IMR-90 (cell line): ENCODE measurements at regions not wholly inside any gene's neighbourhood (a gene's known extent, or its start where the extent isn't known, plus 50 kb on each side); places are given as distances from the start of the nearest gene placed in this dataset.

ENCODE experiments used
- ATAC-seq: fragments of 200-7000 bp; cut with Tn5 transposase; 2 replicates; pipeline ENCODE4 v1.9.1; 2020; ENCODE audit warnings: low read depth, mild to moderate bottlenecking, moderate library complexity
- BruUV-seq: library from RNA; stranded (reverse); fragments of 400-500 nt; replicated peaks from 2 replicates; lab custom pipeline; 2021; lab: Mats Ljungman, UMichigan
- CTCF ChIA-PET: fragments of 300-600 bp; formaldehyde crosslinking; extraction: SDS; loops from one replicate; lab custom pipeline; 2021; ENCODE audit warnings: antibody characterized with exemption; lab: Yijun Ruan, JAX
- POLR2A ChIA-PET: fragments of 300-600 bp; sonication (Branson Sonifier 250); formaldehyde crosslinking; loops from one replicate; lab custom pipeline; 2022; ENCODE audit warnings: antibody characterized with exemption; ENCODE audit not compliant: unreplicated experiment; lab: Charles Lee
- DNase-seq: peaks from one replicate; pipeline ENCODE4 v3.0.0; 2013
- H2AFZ ChIP-seq: replicated peaks from 2 replicates; pipeline ENCODE3; 2013; ENCODE audit warnings: low read length, mild to moderate bottlenecking; ENCODE audit not compliant: poor library complexity
- H2AK5ac ChIP-seq: 2 replicates; pipeline ENCODE4 v1.6.1; 2013; ENCODE audit warnings: low read depth, low read length, inconsistent platforms
- H2AK9ac ChIP-seq: replicated peaks from 2 replicates; pipeline ENCODE3; 2013; ENCODE audit warnings: mild to moderate bottlenecking, low read depth, low read length, moderate library complexity; ENCODE audit not compliant: poor library complexity
- H2BK120ac ChIP-seq: 2 replicates; pipeline ENCODE4 v1.6.1; 2013; ENCODE audit warnings: low read depth, low read length, inconsistent platforms
- H2BK15ac ChIP-seq: 3 replicates; pipeline ENCODE4 v1.6.1; 2013; ENCODE audit warnings: low read depth, low read length, inconsistent platforms
- H2BK20ac ChIP-seq: 2 replicates; pipeline ENCODE4 v1.6.1; 2013; ENCODE audit warnings: low read depth, mild to moderate bottlenecking, inconsistent platforms, low read length, moderate library complexity
- H2BK5ac ChIP-seq: 2 replicates; pipeline ENCODE4 v1.6.1; 2013; ENCODE audit warnings: mild to moderate bottlenecking, low read depth, low read length, inconsistent platforms; ENCODE audit not compliant: poor library complexity, severe bottlenecking
- H3K14ac ChIP-seq: replicated peaks from 2 replicates; pipeline ENCODE4 v1.6.1; 2013; ENCODE audit warnings: low read depth, low read length, inconsistent platforms
- H3K18ac ChIP-seq: 2 replicates; pipeline ENCODE4 v1.6.1; 2013; ENCODE audit warnings: low read depth, low read length, control low read depth
- H3K23ac ChIP-seq: 2 replicates; pipeline ENCODE4 v1.6.1; 2013; ENCODE audit warnings: low read depth, low read length, inconsistent platforms
- H3K27ac ChIP-seq: 2 replicates; pipeline ENCODE4 v1.5.1; 2013; ENCODE audit warnings: mild to moderate bottlenecking, control low read depth, low read length; ENCODE audit not compliant: insufficient read depth
- H3K27me3 ChIP-seq: 2 replicates; pipeline ENCODE4 v1.6.1; 2013; ENCODE audit warnings: low read length; ENCODE audit not compliant: control insufficient read depth, insufficient read depth
- H3K36me3 ChIP-seq: 2 replicates; pipeline ENCODE4 v1.6.1; 2013; ENCODE audit warnings: low read length, mixed read lengths; ENCODE audit not compliant: control insufficient read depth, insufficient read depth
- H3K4ac ChIP-seq: 2 replicates; pipeline ENCODE4 v1.6.1; 2013; ENCODE audit warnings: low read depth, low read length, inconsistent platforms
- H3K4me1 ChIP-seq: 2 replicates; pipeline ENCODE4 v1.6.1; 2013; ENCODE audit warnings: low read length, mixed read lengths; ENCODE audit not compliant: control insufficient read depth, insufficient read depth
- H3K4me2 ChIP-seq: 2 replicates; pipeline ENCODE4 v1.6.1; 2013; ENCODE audit warnings: low read depth, mild to moderate bottlenecking, control low read depth, low read length, moderate library complexity
- H3K4me3 ChIP-seq: 2 replicates; pipeline ENCODE4 v1.5.1; 2013; ENCODE audit warnings: low read depth, mild to moderate bottlenecking, control low read depth, low read length, moderate library complexity; ENCODE audit not compliant: insufficient read depth
- H3K56ac ChIP-seq: 2 replicates; pipeline ENCODE4 v1.6.1; 2013; ENCODE audit warnings: low read length, inconsistent platforms; ENCODE audit not compliant: insufficient read depth; ENCODE audit errors: extremely low read depth
- H3K79me1 ChIP-seq, 2 experiments: 2 replicates each; pipeline ENCODE4 v1.6.1; 2013; ENCODE audit warnings: low read length in 2 of 2, inconsistent platforms in 1 of 2, low read depth in 1 of 2
- H3K9ac ChIP-seq: 2 replicates; pipeline ENCODE4 v1.6.1; 2013; ENCODE audit warnings: low read depth, low read length, control low read depth
- H3K9me1 ChIP-seq: 2 replicates; pipeline ENCODE4 v1.6.1; 2013; ENCODE audit warnings: low read length, inconsistent platforms; ENCODE audit not compliant: insufficient read depth
- H3K9me3 ChIP-seq: 2 replicates; pipeline ENCODE4 v1.6.1; 2013; ENCODE audit warnings: low read length; ENCODE audit not compliant: control insufficient read depth, insufficient read depth
- H4K20me1 ChIP-seq: 2 replicates; pipeline ENCODE4 v1.6.1; 2013; ENCODE audit warnings: low read length, inconsistent platforms; ENCODE audit not compliant: insufficient read depth
- H4K5ac ChIP-seq: 2 replicates; pipeline ENCODE4 v1.6.1; 2013; ENCODE audit warnings: mild to moderate bottlenecking, low read depth, low read length, control low read depth
- H4K8ac ChIP-seq, 2 experiments: 2 replicates each; pipeline ENCODE4 v1.6.1; 2013; ENCODE audit warnings: low read depth in 2 of 2, low read length in 2 of 2, control low read depth in 1 of 2, inconsistent platforms in 1 of 2
- H4K91ac ChIP-seq: 2 replicates; pipeline ENCODE4 v1.6.1; 2013; ENCODE audit warnings: low read depth, low read length, inconsistent platforms; ENCODE audit not compliant: insufficient read depth
- CHD1 ChIP-seq: IDR thresholded peaks from 2 replicates; pipeline ENCODE4 v1.6.1; 2012; ENCODE audit warnings: low read depth, low read length, improper control_type of control experiment
- POLR2A ChIP-seq: IDR thresholded peaks from 2 replicates; pipeline ENCODE4 v1.6.1; 2012; ENCODE audit warnings: mild to moderate bottlenecking, low read depth, low read length
- RAD21 ChIP-seq: IDR thresholded peaks from 2 replicates; pipeline ENCODE4 v1.6.1; 2012; ENCODE audit warnings: low read length, improper control_type of control experiment
- RCOR1 ChIP-seq: IDR thresholded peaks from 2 replicates; pipeline ENCODE4 v1.6.1; 2012; ENCODE audit warnings: mild to moderate bottlenecking, low read length, improper control_type of control experiment; ENCODE audit not compliant: insufficient replicate concordance
- WGBS, 2 experiments: methylation state at CpG; one replicate each; pipeline versions ENCODE4 v1.1.5 to v1.1.7; 2013; ENCODE audit warnings: missing lambda C conversion rate in 2 of 2; ENCODE audit not compliant: insufficient read length in 1 of 2; ENCODE audit errors: extremely low coverage in 2 of 2; 5-methylcytosine and 5-hydroxymethylcytosine counted together
- dilution Hi-C: fragments of 300-500 bp; cut with HindIII; formaldehyde crosslinking; loops from one replicate; pipeline ENCODE4 v1.14.3; 2018; ENCODE audit warnings: low sequenced_read_pairs; ENCODE audit not compliant: unreplicated experiment
- in situ Hi-C: fragments of 300-500 bp; cut with MboI; formaldehyde crosslinking; loops from 3 replicates; pipeline ENCODE4 v1.14.3; 2019; ENCODE audit warnings: low sequenced_read_pairs, inconsistent platforms, mixed read lengths
- intact Hi-C: fragments of 100-400 bp; cut with micrococcal nuclease; formaldehyde crosslinking; loops from 2 replicates; pipeline ENCODE4 v1.10.0; 2022

DNA sequence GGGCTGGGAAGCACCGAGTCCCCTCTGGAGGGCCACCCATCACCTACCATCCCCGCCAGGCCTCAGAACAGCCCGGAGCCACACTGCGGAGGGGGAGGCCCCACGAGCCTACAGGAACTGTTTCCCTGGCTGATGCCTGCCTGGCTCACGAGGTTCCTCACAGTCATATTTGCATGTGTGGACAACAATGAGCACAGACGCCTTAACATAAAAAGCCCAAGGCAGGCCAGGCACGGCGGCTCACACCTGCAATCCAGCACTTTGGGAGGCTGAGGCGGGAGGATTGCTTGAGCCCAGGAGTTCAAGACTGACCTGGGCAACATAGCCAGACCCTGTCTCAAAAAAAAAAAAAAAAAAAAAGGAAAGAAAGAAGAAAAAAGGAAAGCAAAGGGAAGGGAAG lies 125.9 kb downstream of the FAM53A start:
- H3K9me1 ChIP-seq, result no peaks in the 10 kb centered on the region
- no peak overlapping the region for H2BK5ac ChIP-seq
- H3K27ac ChIP-seq, result no peak overlapping the region
- CTCF ChIA-PET, result no interaction called here
- intact Hi-C loops, result no loop called here
- H3K79me1 ChIP-seq, result no peaks in the 10 kb centered on the region
- no peak overlapping the region for H3K9ac ChIP-seq
- POLR2A ChIA-PET, result no interaction called here
- no peak overlapping the region for H2AFZ ChIP-seq
- TF ChIP-seq CHD1 (no peak), RCOR1 (no peak), RAD21 (no peak), POLR2A (no peak)
- ATAC-seq, result no peak
- H2AK5ac ChIP-seq, result no peak overlapping the region
- H4K8ac ChIP-seq, result no peak overlapping the region
- H4K91ac ChIP-seq, result no peak overlapping the region
- WGBS, 2 experiments, result 48% methylated on average over 4 of the region's 10 CpGs; no CpG with 5 or more reads in 1 of the 2 experiments
- no peak overlapping the region for H3K14ac ChIP-seq
- no peak overlapping the region for H3K56ac ChIP-seq
- in situ Hi-C loops, result no loop called here
- H3K4me1 ChIP-seq, result no peaks in the 10 kb centered on the region
- no peak overlapping the region for H3K18ac ChIP-seq
- H4K5ac ChIP-seq, result no peak overlapping the region
- no peak overlapping the region for H2BK20ac ChIP-seq
- H3K9me3 ChIP-seq, result no peaks in the 10 kb centered on the region
- no peak overlapping the region for H2BK15ac ChIP-seq
- H3K4ac ChIP-seq, result no peak overlapping the region
- no TSS peak for BruUV-seq
- no peak overlapping the region for H3K4me3 ChIP-seq
- no peak for DNase-seq
- no peaks in the 10 kb centered on the region for H3K36me3 ChIP-seq
- no peak overlapping the region for H3K4me2 ChIP-seq
- dilution Hi-C loops, result no loop called here
- no peak overlapping the region for H2AK9ac ChIP-seq
- H4K20me1 ChIP-seq, result no peaks in the 10 kb centered on the region
- H3K27me3 ChIP-seq, result peaks cover 45% of the 10 kb centered on the region
- no peak overlapping the region for H3K23ac ChIP-seq
- no peak overlapping the region for H2BK120ac ChIP-seq
